ENCODE measurements at regions not wholly inside any gene's neighbourhood (a gene's known extent, or its start where the extent isn't known, plus 50 kb on each side); places are given as distances from the start of the nearest gene placed in this dataset.

GRCh38 chr22:48450188-48450825 lies 1377.4 kb downstream of the BRD1 start:
- Histone ChIP-seq H3K27ac (no peak overlapping the region), H3K4me1 (no peaks in the 10 kb centered on the region), H3K9me3 (no peaks in the 10 kb centered on the region), H3K27me3 (ENCODE audit: insufficient read depth in 3 of 3, low read length in 2 of 3) (peaks cover 0 to 3% (median 0%) of the 10 kb centered on the region in 3 donors), H3K4me3 (no peak overlapping the region), H3K36me3 (ENCODE audit: insufficient read depth in 1 of 2, low read depth in 1 of 2) (no peaks in the 10 kb centered on the region)
- no peak for TF ChIP-seq CTCF (IDR thresholded peaks at IDR 0.05)
- peak in 1 of 4 donors; percentile 69 for ATAC-seq
- no peak for DNase-seq
- WGBS, 3 donors = 77 to 80% (median 79%) methylated on average over 13 of the region's 13 CpGs
- intact Hi-C loops (cut with DNase I) = no loop called here

- Histone ChIP-seq H3K4me3 (no peak overlapping the region), H3K27me3 (ENCODE audit: insufficient read depth in 3 of 3, low read length in 2 of 3) (peaks cover 0 to 3% (median 0%) of the 10 kb centered on the region in 3 donors), H3K9me3 (no peaks in the 10 kb centered on the region), H3K27ac (no peak overlapping the region), H3K36me3 (ENCODE audit: insufficient read depth in 1 of 2, low read depth in 1 of 2) (no peaks in the 10 kb centered on the region), H3K4me1 (no peaks in the 10 kb centered on the region)
- ATAC-seq (no peak), DNase-seq (no peak)
- WGBS, 3 donors = 69 to 76% (median 71%) methylated on average over 14 to 15 of the region's 15 CpGs
- no peak for TF ChIP-seq CTCF (IDR thresholded peaks at IDR 0.05)
- intact Hi-C loops (cut with DNase I) = no loop called here
These were observed 1378.0 kb downstream of the BRD1 start for GRCh38 chr22:48449466-48450187.

GRCh38 chr22:48448821-48449220 lies 1378.9 kb downstream of the BRD1 start:
- TF ChIP-seq CTCF (IDR thresholded peaks at IDR 0.05) = no peak
- H3K9me3 ChIP-seq = no peaks in the 10 kb centered on the region
- H3K36me3 ChIP-seq (ENCODE audit: insufficient read depth in 1 of 2, low read depth in 1 of 2) = no peaks in the 10 kb centered on the region
- no peak overlapping the region for H3K4me3 ChIP-seq
- intact Hi-C loops (cut with DNase I) = no loop called here
- H3K4me1 ChIP-seq = no peaks in the 10 kb centered on the region
- H3K27me3 ChIP-seq (ENCODE audit: insufficient read depth in 3 of 3, low read length in 2 of 3) = peaks cover 0 to 3% (median 0%) of the 10 kb centered on the region in 3 donors
- peak in 1 of 4 donors; percentile 33 for ATAC-seq
- 41 to 59% (median 52%) methylated on average over 7 of the region's 7 CpGs for WGBS, 3 donors
- H3K27ac ChIP-seq = no peak overlapping the region
- DNase-seq = no peak

- no peaks in the 10 kb centered on the region for H3K4me1 ChIP-seq
- peaks cover 0 to 3% (median 0%) of the 10 kb centered on the region in 3 donors for H3K27me3 ChIP-seq (ENCODE audit: insufficient read depth in 3 of 3, low read length in 2 of 3)
- no peak overlapping the region for H3K27ac ChIP-seq
- DNase-seq (no peak), ATAC-seq (no peak)
- 77 to 80% (median 79%) methylated on average over 17 of the region's 17 CpGs for WGBS, 3 donors
- H3K4me3 ChIP-seq = no peak overlapping the region
- intact Hi-C loops (cut with DNase I) = no loop called here
- H3K9me3 ChIP-seq = no peaks in the 10 kb centered on the region
- TF ChIP-seq CTCF (IDR thresholded peaks at IDR 0.05) = no peak
- H3K36me3 ChIP-seq (ENCODE audit: insufficient read depth in 1 of 2, low read depth in 1 of 2) = no peaks in the 10 kb centered on the region
These were observed 1382.4 kb downstream of the BRD1 start for GRCh38 chr22:48445113-48445827.

Data from psoas muscle (tissue), 7 donors.